ENCODE measurements at regions not wholly inside any gene's neighbourhood (a gene's known extent, or its start where the extent isn't known, plus 50 kb on each side); places are given as distances from the start of the nearest gene placed in this dataset.

- no peaks in the 10 kb centered on the region for H3K36me3 Mint-ChIP-seq (ENCODE audit: low read depth)
- no peak overlapping the region for H3K4me3 Mint-ChIP-seq
- peaks cover 4% of the 10 kb centered on the region for H3K4me1 Mint-ChIP-seq (ENCODE audit: low read depth)
- no peak overlapping the region for H3K27ac Mint-ChIP-seq
- no peak for DNase-seq
- H3K9me3 Mint-ChIP-seq: peaks cover 24% of the 10 kb centered on the region
- peaks cover 25% of the 10 kb centered on the region for H3K27me3 Mint-ChIP-seq
These were observed 278.9 kb upstream of the SFRP2 start for GRCh38 chr4:154067786-154068185.

GRCh38 chr4:154065368-154065767 is 276.5 kb upstream of the SFRP2 start:
- Mint-ChIP-seq H3K27me3 (peaks cover 16% of the 10 kb centered on the region), H3K36me3 (ENCODE audit: low read depth) (no peaks in the 10 kb centered on the region), H3K9me3 (peaks cover 19% of the 10 kb centered on the region), H3K4me1 (ENCODE audit: low read depth) (no peaks in the 10 kb centered on the region), H3K4me3 (no peak overlapping the region), H3K27ac (no peak overlapping the region)
- no peak for DNase-seq

GRCh38 chr4:154064244-154064643 is 275.4 kb upstream of the SFRP2 start:
- Mint-ChIP-seq H3K27me3 (peaks cover 7% of the 10 kb centered on the region), H3K4me3 (no peak overlapping the region), H3K27ac (no peak overlapping the region), H3K4me1 (ENCODE audit: low read depth) (no peaks in the 10 kb centered on the region), H3K36me3 (ENCODE audit: low read depth) (no peaks in the 10 kb centered on the region), H3K9me3 (peaks cover 19% of the 10 kb centered on the region)
- no peak for DNase-seq

GRCh38 chr4:154049457-154050181 is 260.7 kb upstream of the SFRP2 start:
- H3K27ac Mint-ChIP-seq: no peak overlapping the region
- no peak for DNase-seq

GRCh38 chr4:154047733-154048132 is 258.9 kb upstream of the SFRP2 start:
- H3K9me3 Mint-ChIP-seq: peaks cover 8% of the 10 kb centered on the region
- no peaks in the 10 kb centered on the region for H3K36me3 Mint-ChIP-seq (ENCODE audit: low read depth)
- peaks cover 23% of the 10 kb centered on the region for H3K27me3 Mint-ChIP-seq
- no peaks in the 10 kb centered on the region for H3K4me1 Mint-ChIP-seq (ENCODE audit: low read depth)
- DNase-seq: no peak
- no peak overlapping the region for H3K4me3 Mint-ChIP-seq
- H3K27ac Mint-ChIP-seq: no peak overlapping the region

More at GRCh38 chr4:154049457-154050181, 260.7 kb upstream of the SFRP2 start:
- no peaks in the 10 kb centered on the region for H3K4me1 Mint-ChIP-seq (ENCODE audit: low read depth)
- H3K27me3 Mint-ChIP-seq: peaks cover 24% of the 10 kb centered on the region
- peaks cover 22% of the 10 kb centered on the region for H3K9me3 Mint-ChIP-seq
- H3K4me3 Mint-ChIP-seq: no peak overlapping the region
- no peaks in the 10 kb centered on the region for H3K36me3 Mint-ChIP-seq (ENCODE audit: low read depth)

- H3K4me3 Mint-ChIP-seq: no peak overlapping the region
These were observed 256.0 kb upstream of the SFRP2 start for GRCh38 chr4:154044742-154045485.

GRCh38 chr4:154044108-154044531 is 255.2 kb upstream of the SFRP2 start:
- H3K27me3 Mint-ChIP-seq: peaks cover 17% of the 10 kb centered on the region
- no peak overlapping the region for H3K4me3 Mint-ChIP-seq
- H3K9me3 Mint-ChIP-seq: no peaks in the 10 kb centered on the region
- no peaks in the 10 kb centered on the region for H3K36me3 Mint-ChIP-seq (ENCODE audit: low read depth)
- no peak for DNase-seq
- H3K4me1 Mint-ChIP-seq (ENCODE audit: low read depth): no peaks in the 10 kb centered on the region
- no peak overlapping the region for H3K27ac Mint-ChIP-seq

More at GRCh38 chr4:154044742-154045485, 256.0 kb upstream of the SFRP2 start:
- Mint-ChIP-seq H3K27me3 (peaks cover 17% of the 10 kb centered on the region), H3K36me3 (ENCODE audit: low read depth) (no peaks in the 10 kb centered on the region), H3K9me3 (no peaks in the 10 kb centered on the region), H3K27ac (no peak overlapping the region), H3K4me1 (ENCODE audit: low read depth) (no peaks in the 10 kb centered on the region)
- DNase-seq: no peak

- no peaks in the 10 kb centered on the region for H3K36me3 Mint-ChIP-seq (ENCODE audit: low read depth)
- H3K9me3 Mint-ChIP-seq: no peaks in the 10 kb centered on the region
- no peaks in the 10 kb centered on the region for H3K4me1 Mint-ChIP-seq (ENCODE audit: low read depth)
- H3K27me3 Mint-ChIP-seq: peaks cover 20% of the 10 kb centered on the region
- H3K27ac Mint-ChIP-seq: no peak overlapping the region
- no peak for DNase-seq
- no peak overlapping the region for H3K4me3 Mint-ChIP-seq
These were observed 252.8 kb upstream of the SFRP2 start for GRCh38 chr4:154041640-154042039.

- H3K4me3 Mint-ChIP-seq: no peak overlapping the region
These were observed 250.8 kb upstream of the SFRP2 start for GRCh38 chr4:154039435-154040343.

GRCh38 chr4:154036856-154037255 is 248.0 kb upstream of the SFRP2 start:
- peaks cover 5% of the 10 kb centered on the region for H3K9me3 Mint-ChIP-seq
- no peak overlapping the region for H3K4me3 Mint-ChIP-seq
- H3K27me3 Mint-ChIP-seq: peaks cover 34% of the 10 kb centered on the region
- no peaks in the 10 kb centered on the region for H3K4me1 Mint-ChIP-seq (ENCODE audit: low read depth)
- no peak for DNase-seq
- no peaks in the 10 kb centered on the region for H3K36me3 Mint-ChIP-seq (ENCODE audit: low read depth)
- H3K27ac Mint-ChIP-seq: no peak overlapping the region

More at GRCh38 chr4:154039435-154040343, 250.8 kb upstream of the SFRP2 start:
- H3K27me3 Mint-ChIP-seq: peaks cover 22% of the 10 kb centered on the region
- no peaks in the 10 kb centered on the region for H3K4me1 Mint-ChIP-seq (ENCODE audit: low read depth)
- H3K27ac Mint-ChIP-seq: no peak overlapping the region
- no peaks in the 10 kb centered on the region for H3K9me3 Mint-ChIP-seq
- DNase-seq: no peak
- H3K36me3 Mint-ChIP-seq (ENCODE audit: low read depth): no peaks in the 10 kb centered on the region

- peaks cover 5% of the 10 kb centered on the region for H3K9me3 Mint-ChIP-seq
- no peak overlapping the region for H3K27ac Mint-ChIP-seq
These were observed 246.5 kb upstream of the SFRP2 start for GRCh38 chr4:154035341-154035740.

GRCh38 chr4:154033921-154034320 is 245.0 kb upstream of the SFRP2 start:
- no peak for DNase-seq
- Mint-ChIP-seq H3K4me3 (no peak overlapping the region), H3K9me3 (peaks cover 5% of the 10 kb centered on the region), H3K4me1 (ENCODE audit: low read depth) (no peaks in the 10 kb centered on the region), H3K36me3 (ENCODE audit: low read depth) (no peaks in the 10 kb centered on the region), H3K27ac (no peak overlapping the region), H3K27me3 (peaks cover 41% of the 10 kb centered on the region)

More at GRCh38 chr4:154035341-154035740, 246.5 kb upstream of the SFRP2 start:
- Mint-ChIP-seq H3K4me1 (ENCODE audit: low read depth) (no peaks in the 10 kb centered on the region), H3K36me3 (ENCODE audit: low read depth) (no peaks in the 10 kb centered on the region), H3K4me3 (no peak overlapping the region), H3K27me3 (peaks cover 36% of the 10 kb centered on the region)
- DNase-seq: no peak

GRCh38 chr4:154032914-154033313 is 244.0 kb upstream of the SFRP2 start:
- peaks cover 5% of the 10 kb centered on the region for H3K9me3 Mint-ChIP-seq
- no peak overlapping the region for H3K4me3 Mint-ChIP-seq

GRCh38 chr4:154030746-154031145 is 241.9 kb upstream of the SFRP2 start:
- Mint-ChIP-seq H3K4me3 (no peak overlapping the region), H3K27me3 (peaks cover 39% of the 10 kb centered on the region), H3K4me1 (ENCODE audit: low read depth) (no peaks in the 10 kb centered on the region), H3K27ac (no peak overlapping the region), H3K36me3 (ENCODE audit: low read depth) (no peaks in the 10 kb centered on the region), H3K9me3 (peaks cover 5% of the 10 kb centered on the region)
- DNase-seq: no peak

More at GRCh38 chr4:154032914-154033313, 244.0 kb upstream of the SFRP2 start:
- no peak for DNase-seq
- Mint-ChIP-seq H3K27ac (no peak overlapping the region), H3K36me3 (ENCODE audit: low read depth) (no peaks in the 10 kb centered on the region), H3K4me1 (ENCODE audit: low read depth) (no peaks in the 10 kb centered on the region), H3K27me3 (peaks cover 40% of the 10 kb centered on the region)

Measured in activated T-cell treated with anti-CD3 and anti-CD28 coated beads, Interleukin-2, amount 50 U/mL, for 24 hours (primary cell).